ENCODE measurements at regions not wholly inside any gene's neighbourhood (a gene's known extent, or its start where the extent isn't known, plus 50 kb on each side); places are given as distances from the start of the nearest gene placed in this dataset.

DNA sequence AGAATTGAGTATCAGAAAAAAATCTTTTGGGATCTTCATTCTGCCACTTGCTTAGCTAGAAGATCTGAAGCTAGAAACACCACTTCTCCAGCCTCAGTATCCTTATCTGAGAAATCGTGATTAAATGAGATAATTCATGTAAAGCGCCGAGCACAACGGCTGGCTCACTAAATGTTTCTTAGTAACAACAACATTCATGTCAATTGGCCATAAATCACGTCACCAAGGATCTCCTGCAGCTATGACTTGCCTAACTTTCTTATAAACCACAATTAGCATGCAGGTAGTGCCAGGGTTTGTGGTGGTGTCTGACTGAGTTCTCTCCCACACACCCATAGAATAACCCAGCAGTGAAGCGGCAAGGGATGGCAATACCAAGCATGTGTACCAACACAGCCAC lies 501.3 kb downstream of the EFNB2 start:
- TF ChIP-seq, protein P1, sequence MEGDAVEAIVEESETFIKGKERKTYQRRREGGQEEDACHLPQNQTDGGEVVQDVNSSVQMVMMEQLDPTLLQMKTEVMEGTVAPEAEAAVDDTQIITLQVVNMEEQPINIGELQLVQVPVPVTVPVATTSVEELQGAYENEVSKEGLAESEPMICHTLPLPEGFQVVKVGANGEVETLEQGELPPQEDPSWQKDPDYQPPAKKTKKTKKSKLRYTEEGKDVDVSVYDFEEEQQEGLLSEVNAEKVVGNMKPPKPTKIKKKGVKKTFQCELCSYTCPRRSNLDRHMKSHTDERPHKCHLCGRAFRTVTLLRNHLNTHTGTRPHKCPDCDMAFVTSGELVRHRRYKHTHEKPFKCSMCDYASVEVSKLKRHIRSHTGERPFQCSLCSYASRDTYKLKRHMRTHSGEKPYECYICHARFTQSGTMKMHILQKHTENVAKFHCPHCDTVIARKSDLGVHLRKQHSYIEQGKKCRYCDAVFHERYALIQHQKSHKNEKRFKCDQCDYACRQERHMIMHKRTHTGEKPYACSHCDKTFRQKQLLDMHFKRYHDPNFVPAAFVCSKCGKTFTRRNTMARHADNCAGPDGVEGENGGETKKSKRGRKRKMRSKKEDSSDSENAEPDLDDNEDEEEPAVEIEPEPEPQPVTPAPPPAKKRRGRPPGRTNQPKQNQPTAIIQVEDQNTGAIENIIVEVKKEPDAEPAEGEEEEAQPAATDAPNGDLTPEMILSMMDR (IDR thresholded peaks at IDR 0.05), result no peak
- no peak for TF ChIP-seq POLR2A (IDR thresholded peaks at IDR 0.05)

Data from lower leg skin (tissue), 3 donors.